ENCODE measurements at regions not wholly inside any gene's neighbourhood (a gene's known extent, or its start where the extent isn't known, plus 50 kb on each side); places are given as distances from the start of the nearest gene placed in this dataset.

GRCh38 chr14:44162197-44162596 lies 344.9 kb downstream of the FSCB start:
- TF ChIP-seq CTCF (conservative IDR thresholded peaks at IDR 0.05; ENCODE audit: low read depth, low read length) = no peak
- TF ChIP-seq EZH2 (IDR thresholded peaks at IDR 0.05; ENCODE audit: borderline replicate concordance, low read depth, low read length, poor library complexity, severe bottlenecking) = no peak
